Fibroblast of lung (primary cell): ENCODE measurements at regions not wholly inside any gene's neighbourhood (a gene's known extent, or its start where the extent isn't known, plus 50 kb on each side); places are given as distances from the start of the nearest gene placed in this dataset.

ENCODE experiments used
- EZH2 ChIP-seq: IDR thresholded peaks from 2 replicates; pipeline ENCODE4 v1.5.1; 2012; ENCODE audit warnings: low read length, control low read depth, mild to moderate bottlenecking; ENCODE audit errors: missing control alignments
- TF ChIP-seq, protein P1 (sequence below), 2 donors: IDR thresholded peaks in 1 of 2; conservative IDR thresholded peaks in 1 of 2; 1 replicate in 1 of 2; 2 replicates in 1 of 2; pipeline ENCODE4 v1.5.1; 2011 to 2012; ENCODE audit warnings: low read length in 2 of 2, control low read depth in 1 of 2, inconsistent platforms in 1 of 2, low read depth in 1 of 2, mild to moderate bottlenecking in 1 of 2

DNA sequence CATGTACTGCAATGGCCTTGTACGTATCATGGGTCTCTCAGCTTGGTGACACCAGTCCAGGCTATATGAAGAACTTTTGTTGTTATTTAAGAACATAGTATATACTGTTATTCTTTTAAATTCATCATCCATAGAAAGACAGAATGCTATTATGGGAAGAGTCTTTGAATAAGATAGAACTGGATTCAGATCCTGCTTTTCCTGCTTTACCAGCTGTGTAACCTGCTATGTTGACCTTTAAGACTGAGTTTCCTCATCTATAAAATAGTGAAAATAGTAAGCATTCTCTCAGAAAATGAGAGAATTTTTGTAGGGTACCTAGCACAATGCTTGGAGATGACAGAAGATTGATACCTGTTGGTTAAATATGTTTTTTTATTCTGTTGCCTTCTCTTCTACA, 204.1 kb upstream of the TBL1XR1 start:
- TF ChIP-seq, protein P1, sequence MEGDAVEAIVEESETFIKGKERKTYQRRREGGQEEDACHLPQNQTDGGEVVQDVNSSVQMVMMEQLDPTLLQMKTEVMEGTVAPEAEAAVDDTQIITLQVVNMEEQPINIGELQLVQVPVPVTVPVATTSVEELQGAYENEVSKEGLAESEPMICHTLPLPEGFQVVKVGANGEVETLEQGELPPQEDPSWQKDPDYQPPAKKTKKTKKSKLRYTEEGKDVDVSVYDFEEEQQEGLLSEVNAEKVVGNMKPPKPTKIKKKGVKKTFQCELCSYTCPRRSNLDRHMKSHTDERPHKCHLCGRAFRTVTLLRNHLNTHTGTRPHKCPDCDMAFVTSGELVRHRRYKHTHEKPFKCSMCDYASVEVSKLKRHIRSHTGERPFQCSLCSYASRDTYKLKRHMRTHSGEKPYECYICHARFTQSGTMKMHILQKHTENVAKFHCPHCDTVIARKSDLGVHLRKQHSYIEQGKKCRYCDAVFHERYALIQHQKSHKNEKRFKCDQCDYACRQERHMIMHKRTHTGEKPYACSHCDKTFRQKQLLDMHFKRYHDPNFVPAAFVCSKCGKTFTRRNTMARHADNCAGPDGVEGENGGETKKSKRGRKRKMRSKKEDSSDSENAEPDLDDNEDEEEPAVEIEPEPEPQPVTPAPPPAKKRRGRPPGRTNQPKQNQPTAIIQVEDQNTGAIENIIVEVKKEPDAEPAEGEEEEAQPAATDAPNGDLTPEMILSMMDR (conservative IDR thresholded peaks at IDR 0.05 in 1 of 2, IDR thresholded peaks at IDR 0.05 in 1 of 2; ENCODE audit: low read depth in 1 of 2, low read length in 2 of 2), result no peak
- TF ChIP-seq EZH2, result no peak
